Upper lobe of left lung (tissue), 4 donors: ENCODE measurements at regions not wholly inside any gene's neighbourhood (a gene's known extent, or its start where the extent isn't known, plus 50 kb on each side); places are given as distances from the start of the nearest gene placed in this dataset.

Source experiments
- POLR2AphosphoS5 ChIP-seq, 2 donors: sonication (generic); formaldehyde crosslinking; IDR thresholded peaks; one replicate each; pipeline ENCODE4 v1.5.1; 2017; ENCODE audit warnings: antibody characterized with exemption in 2 of 2
- TF ChIP-seq, protein P1 (sequence below), 6 experiments: fragments of 450-650 bp in 4 of 6; fragments of 200-600 bp in 2 of 6; sonication (generic) in 2 of 6; IDR thresholded peaks; one replicate each; pipeline ENCODE4 v1.5.1; 2016 to 2019; ENCODE audit warnings: antibody characterized with exemption in 6 of 6

DNA sequence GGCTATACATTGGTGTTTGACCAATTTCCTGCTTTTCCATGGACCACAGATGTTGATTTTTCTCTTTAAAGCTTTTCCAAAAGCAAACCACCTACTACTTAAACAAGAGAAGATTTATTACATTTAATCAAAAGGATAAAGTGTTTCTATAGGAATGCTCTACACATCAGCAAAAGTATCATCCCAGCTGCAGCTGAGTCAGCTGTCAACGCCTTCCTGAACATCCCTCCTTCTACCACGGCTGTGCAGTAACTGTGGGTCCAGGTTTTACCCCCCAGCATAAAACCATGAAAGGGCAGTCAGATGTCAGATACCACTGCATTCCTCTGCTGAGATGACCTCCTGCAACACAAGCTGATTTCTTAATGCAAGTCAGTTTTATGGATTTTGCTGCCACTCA, 524.5 kb upstream of the MEX3C start:
- TF ChIP-seq, protein P1, sequence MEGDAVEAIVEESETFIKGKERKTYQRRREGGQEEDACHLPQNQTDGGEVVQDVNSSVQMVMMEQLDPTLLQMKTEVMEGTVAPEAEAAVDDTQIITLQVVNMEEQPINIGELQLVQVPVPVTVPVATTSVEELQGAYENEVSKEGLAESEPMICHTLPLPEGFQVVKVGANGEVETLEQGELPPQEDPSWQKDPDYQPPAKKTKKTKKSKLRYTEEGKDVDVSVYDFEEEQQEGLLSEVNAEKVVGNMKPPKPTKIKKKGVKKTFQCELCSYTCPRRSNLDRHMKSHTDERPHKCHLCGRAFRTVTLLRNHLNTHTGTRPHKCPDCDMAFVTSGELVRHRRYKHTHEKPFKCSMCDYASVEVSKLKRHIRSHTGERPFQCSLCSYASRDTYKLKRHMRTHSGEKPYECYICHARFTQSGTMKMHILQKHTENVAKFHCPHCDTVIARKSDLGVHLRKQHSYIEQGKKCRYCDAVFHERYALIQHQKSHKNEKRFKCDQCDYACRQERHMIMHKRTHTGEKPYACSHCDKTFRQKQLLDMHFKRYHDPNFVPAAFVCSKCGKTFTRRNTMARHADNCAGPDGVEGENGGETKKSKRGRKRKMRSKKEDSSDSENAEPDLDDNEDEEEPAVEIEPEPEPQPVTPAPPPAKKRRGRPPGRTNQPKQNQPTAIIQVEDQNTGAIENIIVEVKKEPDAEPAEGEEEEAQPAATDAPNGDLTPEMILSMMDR (IDR thresholded peaks at IDR 0.05), result no peak
- TF ChIP-seq POLR2AphosphoS5 (IDR thresholded peaks at IDR 0.05), result no peak
